ENCODE measurements at regions not wholly inside any gene's neighbourhood (a gene's known extent, or its start where the extent isn't known, plus 50 kb on each side); places are given as distances from the start of the nearest gene placed in this dataset.

DNA sequence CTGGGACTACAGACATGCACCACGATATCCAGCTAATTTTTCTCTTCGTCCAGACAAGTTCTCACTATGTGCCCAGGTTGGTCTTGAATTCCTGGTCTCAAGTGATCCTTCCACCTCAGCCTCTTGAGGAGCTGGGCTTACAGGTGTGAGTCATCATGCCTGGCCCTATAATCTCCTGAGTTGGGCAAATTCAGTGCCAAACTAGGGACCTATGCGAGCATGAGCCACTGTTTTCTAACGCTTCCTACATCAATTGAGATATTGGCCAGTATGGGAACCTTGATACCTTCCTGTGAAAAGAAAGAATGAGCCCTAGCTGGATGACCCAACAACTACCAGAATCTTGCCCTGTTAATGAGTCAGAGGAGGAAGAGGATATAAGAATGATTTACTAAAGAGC lies 585.2 kb downstream of the C12orf50 start:
- BruUV-seq (replicated peaks): no TSS peak
- DNase-seq: peak; percentile 48
- peaks cover 3% of the 10 kb centered on the region for H3K9me3 Mint-ChIP-seq (ENCODE audit: low read depth, unreplicated experiment)
- H3K36me3 Mint-ChIP-seq (ENCODE audit: insufficient read depth, unreplicated experiment): peaks cover 13% of the 10 kb centered on the region
- intact Hi-C loops (cut with micrococcal nuclease; ENCODE audit: unreplicated experiment): loop anchor here (5.0 kb wide), 2 partner anchors 63 to 218 kb away; no protein-coding TSS in a partner anchor
- CTCF ChIA-PET: interaction anchor here (0.6 to 1.2 kb wide), 2 partner anchors 61 to 242 kb away, joined by 3 to 7 read pairs; no protein-coding TSS in a partner anchor
- no peaks in the 10 kb centered on the region for H3K27me3 Mint-ChIP-seq (ENCODE audit: unreplicated experiment)
- no peak for TF ChIP-seq CTCF (IDR thresholded peaks at IDR 0.05; ENCODE audit: unreplicated experiment)
- peaks cover 42% of the 10 kb centered on the region for H3K4me1 Mint-ChIP-seq (ENCODE audit: low read depth, unreplicated experiment)
- peak overlapping the region; percentile 0 for H3K4me3 Mint-ChIP-seq (ENCODE audit: low read depth, unreplicated experiment)
- peak overlapping the region; percentile 39 for H3K27ac Mint-ChIP-seq (ENCODE audit: unreplicated experiment)

DNA sequence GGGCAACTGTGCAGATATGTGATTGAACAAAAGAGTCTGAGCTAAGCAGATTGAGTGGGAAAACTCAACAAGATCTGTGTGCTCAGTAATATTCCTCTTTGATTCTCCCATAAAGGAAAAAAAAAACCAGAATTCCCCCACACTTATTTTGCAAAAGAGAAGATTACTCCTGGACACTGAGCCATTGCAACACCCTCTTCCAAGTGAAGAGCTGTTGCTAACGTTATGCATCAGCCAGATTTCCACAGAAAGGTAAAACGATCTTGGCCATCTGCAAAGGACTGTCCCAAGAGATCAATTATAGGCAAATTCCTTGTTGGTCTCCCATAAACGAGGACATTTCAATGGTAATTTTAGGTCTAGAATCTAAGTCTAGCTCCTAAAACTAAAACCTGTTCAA lies 587.7 kb downstream of the C12orf50 start:
- TF ChIP-seq CTCF (IDR thresholded peaks at IDR 0.05; ENCODE audit: unreplicated experiment): no peak
- H3K4me3 Mint-ChIP-seq (ENCODE audit: low read depth, unreplicated experiment): no peak overlapping the region
- intact Hi-C loops (cut with micrococcal nuclease; ENCODE audit: unreplicated experiment): loop anchor here (5.0 kb wide), 2 partner anchors 66 to 221 kb away; no protein-coding TSS in a partner anchor
- no peak overlapping the region for H3K27ac Mint-ChIP-seq (ENCODE audit: unreplicated experiment)
- no TSS peak for BruUV-seq (replicated peaks)
- H3K4me1 Mint-ChIP-seq (ENCODE audit: low read depth, unreplicated experiment): peaks cover 58% of the 10 kb centered on the region
- no peak for DNase-seq
- CTCF ChIA-PET: interaction anchor here (0.7 kb wide), 1 partner anchor 22 kb away, joined by 3 read pairs; no protein-coding TSS in a partner anchor
- peaks cover 13% of the 10 kb centered on the region for H3K36me3 Mint-ChIP-seq (ENCODE audit: insufficient read depth, unreplicated experiment)
- peaks cover 10% of the 10 kb centered on the region for H3K9me3 Mint-ChIP-seq (ENCODE audit: low read depth, unreplicated experiment)
- no peaks in the 10 kb centered on the region for H3K27me3 Mint-ChIP-seq (ENCODE audit: unreplicated experiment)

DNA sequence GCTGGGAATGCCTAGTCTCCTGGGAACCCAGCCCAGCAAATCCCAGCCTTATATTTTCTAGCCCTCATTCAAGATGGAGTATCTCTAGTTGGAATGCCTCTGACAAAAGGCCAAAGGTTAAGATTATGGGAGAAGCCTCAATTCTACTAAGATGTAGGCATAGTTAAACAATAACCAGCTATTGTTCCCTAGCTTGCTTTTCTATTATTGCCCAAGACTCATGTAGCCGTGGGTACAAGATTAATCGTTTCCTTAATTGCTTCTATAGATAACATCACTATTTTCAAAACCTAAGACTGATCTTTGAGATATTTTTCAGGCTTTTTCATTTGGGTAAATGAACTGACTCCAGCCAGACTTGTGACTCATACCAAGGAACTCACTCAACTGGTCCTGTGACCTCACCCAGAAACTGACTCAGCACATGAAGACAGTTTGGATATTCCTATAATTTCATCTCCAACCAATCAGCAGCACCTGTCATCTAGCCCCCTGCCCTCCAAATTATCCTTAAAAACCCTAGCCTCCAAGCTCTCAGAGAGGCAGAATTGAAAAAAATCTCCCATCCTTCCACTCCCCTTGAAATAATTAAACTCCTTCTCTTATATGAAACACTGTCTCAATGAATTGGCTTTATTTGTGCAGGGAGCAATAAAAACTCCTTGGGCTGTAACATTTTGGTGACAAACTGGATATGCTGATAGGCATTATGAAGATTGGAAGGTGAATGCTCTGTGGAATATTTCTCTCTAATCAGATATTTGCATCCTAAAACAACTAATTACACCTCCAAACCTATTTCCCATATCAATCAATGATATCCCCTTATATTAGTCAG lies 589.0 kb downstream of the C12orf50 start:
- TF ChIP-seq CTCF (IDR thresholded peaks at IDR 0.05; ENCODE audit: unreplicated experiment): no peak
- H3K9me3 Mint-ChIP-seq (ENCODE audit: low read depth, unreplicated experiment): peaks cover 10% of the 10 kb centered on the region
- no TSS peak for BruUV-seq (replicated peaks)
- CTCF ChIA-PET: interaction anchor here (0.6 to 0.7 kb wide), 2 partner anchors 14 to 1633 kb away, joined by 3 read pairs; no protein-coding TSS in a partner anchor
- H3K36me3 Mint-ChIP-seq (ENCODE audit: insufficient read depth, unreplicated experiment): peaks cover 13% of the 10 kb centered on the region
- peak overlapping the region; percentile 3 for H3K4me3 Mint-ChIP-seq (ENCODE audit: low read depth, unreplicated experiment)
- peak overlapping the region; percentile 90 for H3K27ac Mint-ChIP-seq (ENCODE audit: unreplicated experiment)
- intact Hi-C loops (cut with micrococcal nuclease; ENCODE audit: unreplicated experiment): loop anchor here (1.0 to 5.0 kb wide), 3 partner anchors 67 to 408 kb away; no protein-coding TSS in a partner anchor
- no peaks in the 10 kb centered on the region for H3K27me3 Mint-ChIP-seq (ENCODE audit: unreplicated experiment)
- DNase-seq: peak; percentile 79
- peaks cover 60% of the 10 kb centered on the region for H3K4me1 Mint-ChIP-seq (ENCODE audit: low read depth, unreplicated experiment)

DNA sequence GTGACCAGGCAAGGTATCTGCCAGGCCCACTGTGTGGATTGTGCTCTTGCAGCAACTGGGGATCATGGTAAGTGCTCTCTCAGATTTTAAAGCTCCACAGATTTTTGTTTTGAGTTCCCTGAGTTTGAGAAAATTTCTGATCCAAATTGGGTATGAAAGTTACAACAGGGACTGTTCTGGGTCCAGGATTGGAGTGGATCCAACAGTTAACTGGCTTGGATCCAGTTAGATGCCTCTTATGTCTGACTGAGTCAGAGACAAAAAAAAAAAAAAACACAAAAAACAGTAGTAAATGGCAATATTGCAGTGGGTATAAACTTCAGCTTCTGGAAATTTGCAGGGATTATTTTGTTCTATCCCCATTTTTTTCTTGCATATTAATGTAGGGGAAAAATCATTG lies 598.8 kb downstream of the C12orf50 start:
- Mint-ChIP-seq H3K27ac (ENCODE audit: unreplicated experiment) (no peak overlapping the region), H3K4me1 (ENCODE audit: low read depth, unreplicated experiment) (peaks cover 20% of the 10 kb centered on the region), H3K9me3 (ENCODE audit: low read depth, unreplicated experiment) (peaks cover 27% of the 10 kb centered on the region), H3K27me3 (ENCODE audit: unreplicated experiment) (no peaks in the 10 kb centered on the region), H3K36me3 (ENCODE audit: insufficient read depth, unreplicated experiment) (no peaks in the 10 kb centered on the region), H3K4me3 (ENCODE audit: low read depth, unreplicated experiment) (no peak overlapping the region)
- TF ChIP-seq CTCF (IDR thresholded peaks at IDR 0.05; ENCODE audit: unreplicated experiment): no peak
- BruUV-seq (replicated peaks): no TSS peak
- intact Hi-C loops (cut with micrococcal nuclease; ENCODE audit: unreplicated experiment): no loop called here
- CTCF ChIA-PET: no interaction called here
- no peak for DNase-seq
